ENCODE measurements at regions not wholly inside any gene's neighbourhood (a gene's known extent, or its start where the extent isn't known, plus 50 kb on each side); places are given as distances from the start of the nearest gene placed in this dataset.
"Not testable (repeated sequence)": the region's sequence is repeated elsewhere in the genome, so short reads cannot be mapped to it uniquely, and the experiment has no call there.

GRCh38 chr10:125553091-125553490 is 129.9 kb downstream of the TEX36 start:
- no peak for DNase-seq

DNA sequence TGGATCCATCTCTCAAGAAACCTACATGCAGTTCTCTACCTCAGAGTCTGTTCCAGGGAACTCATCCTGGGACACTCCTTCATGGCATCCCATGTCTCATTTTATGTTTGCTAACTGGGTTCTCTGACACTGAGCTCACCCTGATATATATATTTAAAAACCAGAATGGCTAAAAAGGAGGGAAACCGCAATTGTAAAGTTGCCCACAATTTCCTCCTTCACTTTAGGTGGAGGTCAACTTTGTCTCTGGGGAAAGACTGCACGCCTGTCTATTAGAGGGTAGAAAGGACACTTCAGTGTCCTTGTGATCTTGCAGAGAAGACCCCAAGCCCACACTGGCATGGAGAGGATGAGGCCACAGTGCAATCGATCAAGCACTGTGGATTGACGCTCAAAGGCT is 131.7 kb downstream of the TEX36 start:
- no peak for DNase-seq

- DNase-seq, result no peak
Observed at GRCh38 chr10:125550362-125550761, 132.6 kb downstream of the TEX36 start.

DNA sequence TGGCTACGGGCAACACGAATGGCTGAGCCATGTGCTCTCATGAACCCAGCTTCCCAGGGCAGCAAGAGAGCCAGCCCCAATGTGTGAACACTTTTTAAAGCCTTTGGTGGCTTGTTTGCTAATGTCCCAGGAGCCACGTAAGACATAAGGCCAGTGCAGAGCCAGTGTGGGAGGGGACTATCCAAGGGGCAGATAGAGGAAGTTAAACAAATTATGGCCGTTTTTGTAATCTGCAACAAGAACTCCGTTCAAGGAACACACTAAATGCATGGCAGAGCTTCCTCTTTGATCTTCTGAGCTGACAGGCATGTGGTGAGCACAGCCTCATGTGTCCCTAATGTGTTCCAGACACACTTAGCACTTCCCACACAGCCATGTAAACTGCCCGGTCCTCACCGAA is 133.3 kb downstream of the TEX36 start:
- no peak for DNase-seq

GRCh38 chr10:125548878-125549277 is 134.1 kb downstream of the TEX36 start:
- no peak for DNase-seq

GRCh38 chr10:125548356-125548755 is 134.6 kb downstream of the TEX36 start:
- DNase-seq, result no peak

- no peak for DNase-seq
Observed at GRCh38 chr10:125547010-125547650, 135.8 kb downstream of the TEX36 start.

DNA sequence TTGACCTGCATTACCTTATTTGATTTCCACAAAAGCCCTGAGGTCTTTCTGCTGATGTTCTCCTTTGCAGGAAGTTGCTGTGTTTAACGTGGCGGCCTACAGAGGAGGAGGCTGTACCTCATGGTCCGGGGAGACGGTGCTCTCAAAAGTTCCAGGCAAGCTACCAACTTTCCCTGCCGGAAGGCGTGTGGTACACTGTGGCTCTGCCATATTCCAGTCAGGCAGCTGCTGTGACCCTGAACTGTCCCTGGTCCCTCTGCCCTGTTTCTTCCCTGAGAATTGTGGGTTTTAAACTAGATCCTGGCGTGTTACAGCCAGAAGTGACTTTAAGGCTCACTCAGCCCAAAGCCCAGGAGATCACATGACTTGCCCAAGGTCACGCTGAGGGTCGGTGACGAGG is 139.2 kb downstream of the TEX36 start:
- no peak for DNase-seq

DNA sequence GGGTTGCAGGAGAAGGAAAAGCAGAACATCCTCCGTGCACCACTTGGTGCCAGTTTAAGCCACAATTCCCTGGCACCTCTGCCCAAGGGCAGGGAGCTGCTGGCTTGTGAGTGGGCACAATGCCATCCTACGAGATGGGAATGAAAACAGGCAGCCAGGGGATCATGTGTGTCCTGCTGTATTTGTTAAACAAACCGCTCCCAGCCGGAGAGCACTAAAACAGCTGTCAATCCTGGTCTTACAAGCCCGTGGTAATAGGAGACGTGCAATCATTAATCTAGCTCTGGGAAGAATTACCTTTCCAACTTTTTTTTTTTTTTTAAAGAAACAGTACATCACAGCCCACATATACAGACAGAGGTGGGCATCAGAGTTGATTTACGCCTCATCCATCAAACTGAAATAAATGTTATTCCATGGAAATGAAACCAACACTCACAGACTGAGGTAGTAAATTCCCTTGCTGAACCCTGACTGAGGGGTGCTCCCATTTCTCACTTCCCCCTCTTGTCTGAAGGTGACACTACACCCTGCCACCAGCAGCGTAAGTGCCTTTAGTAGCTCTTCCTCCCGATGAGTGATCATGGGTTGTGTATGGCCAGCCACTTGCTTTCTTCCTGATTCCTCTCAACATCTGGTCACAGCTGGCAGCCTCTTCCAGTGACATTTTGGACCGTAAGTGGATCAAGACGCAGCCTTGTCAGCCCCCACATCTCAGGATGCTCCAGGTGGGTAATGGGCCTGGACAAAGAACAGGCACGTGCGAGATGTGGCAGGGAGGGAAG is 143.8 kb downstream of the TEX36 start:
- no peak for DNase-seq

DNA sequence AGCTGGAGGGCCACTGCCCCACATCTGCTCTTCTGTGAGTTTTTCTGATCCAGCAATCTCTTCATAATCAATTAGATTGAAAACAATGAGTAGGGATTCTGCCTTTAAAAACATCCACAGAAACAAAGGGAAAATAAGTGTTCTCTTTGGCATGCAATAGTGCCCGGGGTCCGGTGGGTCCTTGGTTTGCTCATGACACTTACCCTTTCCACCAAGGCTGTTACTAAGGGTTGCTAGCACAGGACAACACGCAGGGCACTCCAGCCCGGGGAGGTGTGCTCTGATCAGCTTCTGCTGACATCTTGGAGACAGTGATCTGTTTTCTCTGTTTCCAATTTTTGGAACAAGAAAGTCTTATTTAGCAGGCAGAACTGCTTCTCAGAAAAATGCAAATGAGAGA is 146.7 kb downstream of the TEX36 start:
- DNase-seq, result no peak

- no peak for DNase-seq
Observed at GRCh38 chr10:125535559-125535958, 147.4 kb downstream of the TEX36 start.

GRCh38 chr10:125534515-125534914 is 148.4 kb downstream of the TEX36 start:
- DNase-seq, result no peak

GRCh38 chr10:125533866-125534265 is 149.1 kb downstream of the TEX36 start:
- DNase-seq, result no peak

DNA sequence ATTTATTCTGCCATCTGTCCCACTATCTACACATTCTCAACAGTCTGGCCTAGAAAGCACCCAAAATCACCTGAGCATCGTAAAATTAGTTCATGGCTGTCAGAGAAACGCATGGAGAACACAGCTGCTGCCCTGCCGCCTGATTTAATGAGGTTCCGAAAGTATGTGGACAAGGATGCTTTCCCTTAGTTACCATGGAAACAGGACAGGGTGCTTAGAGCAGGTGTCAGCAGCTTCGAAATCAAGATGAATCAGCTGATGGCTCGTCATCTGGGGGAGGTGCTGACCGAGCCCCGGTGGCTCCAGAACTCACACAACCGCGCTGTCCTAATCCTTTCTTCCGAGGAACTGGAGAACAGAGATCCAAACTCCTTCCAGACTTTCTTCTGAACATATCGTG is 151.5 kb downstream of the TEX36 start:
- DNase-seq, result no peak

- no peak for DNase-seq
Observed at GRCh38 chr10:125523347-125523746, 159.6 kb downstream of the TEX36 start.

GRCh38 chr10:125521721-125522680 is 161.0 kb downstream of the TEX36 start:
- DNase-seq, result peak; percentile 6 to 15

- DNase-seq, result no peak
Observed at GRCh38 chr10:125520968-125521367, 162.0 kb downstream of the TEX36 start.

DNA sequence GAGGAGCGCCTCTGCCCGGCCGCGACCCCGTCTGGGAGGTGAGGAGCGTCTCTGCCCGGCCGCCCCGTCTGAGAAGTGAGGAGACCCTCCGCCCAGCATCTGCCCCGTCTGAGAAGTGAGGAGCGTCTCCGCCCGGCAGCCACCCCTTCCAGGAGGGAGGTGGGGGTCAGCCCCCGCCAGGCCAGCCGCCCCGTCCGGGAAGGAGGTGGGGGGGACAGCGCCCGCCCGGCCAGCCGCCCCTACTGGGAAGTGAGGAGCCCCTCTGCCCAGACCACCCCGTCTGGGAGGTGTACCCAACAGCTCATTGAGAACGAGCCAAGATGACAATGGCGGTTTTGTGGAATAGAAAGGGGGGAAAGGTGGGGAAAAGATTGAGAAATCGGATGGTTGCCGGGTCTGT is 164.6 kb downstream of the TEX36 start:
- not testable (repeated sequence) for DNase-seq

DNA sequence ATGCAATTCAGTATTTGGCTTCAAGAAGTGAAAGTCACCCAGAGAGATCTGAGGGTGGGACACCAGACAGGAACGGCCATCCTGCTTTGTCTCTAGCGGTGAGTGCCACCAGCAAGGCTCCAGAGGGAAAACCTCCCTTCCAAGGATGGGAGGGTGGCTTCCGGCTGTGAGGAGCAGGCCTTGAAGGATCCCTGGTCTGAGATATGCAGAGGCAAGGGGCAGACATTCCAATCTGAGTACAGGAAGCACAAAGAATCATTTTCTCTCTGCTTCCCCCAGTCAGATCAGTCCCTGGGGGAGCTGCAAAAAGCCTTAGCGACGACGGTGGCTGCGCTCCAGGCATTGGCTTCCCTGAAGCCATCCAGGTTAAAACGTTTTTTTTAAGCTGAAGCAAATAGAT is 167.4 kb downstream of the TEX36 start:
- DNase-seq, result no peak

- DNase-seq, result no peak
Observed at GRCh38 chr10:125514206-125515162, 168.5 kb downstream of the TEX36 start.

GRCh38 chr10:125513429-125514182 is 169.4 kb downstream of the TEX36 start:
- no peak for DNase-seq

Data from stimulated activated CD4-positive, alpha-beta T cell treated with anti-CD3 and anti-CD28 coated beads, Interleukin-2, amount 100 ng/mL, for 48 hours (primary cell).